Endothelial cell of umbilical vein (primary cell): ENCODE measurements at regions not wholly inside any gene's neighbourhood (a gene's known extent, or its start where the extent isn't known, plus 50 kb on each side); places are given as distances from the start of the nearest gene placed in this dataset.

Source experiments
- EZH2 ChIP-seq: IDR thresholded peaks from 2 replicates; pipeline ENCODE4 v1.6.1; 2012; ENCODE audit warnings: borderline replicate concordance, low read depth, mild to moderate bottlenecking, moderate library complexity, low read length, inconsistent platforms; ENCODE audit not compliant: severe bottlenecking
- MYC ChIP-seq: IDR thresholded peaks from one replicate; pipeline ENCODE4 v1.6.1; 2011; ENCODE audit warnings: mild to moderate bottlenecking, low read depth, low read length
- POLR2AphosphoS5 ChIP-seq: IDR thresholded peaks from 2 replicates; pipeline ENCODE4 v1.6.1; 2012; ENCODE audit warnings: low read depth, mild to moderate bottlenecking, control low read depth, low read length, moderate library complexity; ENCODE audit not compliant: insufficient read depth
- TF ChIP-seq, protein P1 (sequence below), 2 donors: IDR thresholded peaks; 1 replicate in 1 of 2; 2 replicates in 1 of 2; pipeline ENCODE4 v1.5.1; 2011; ENCODE audit warnings: low read length in 2 of 2, mild to moderate bottlenecking in 2 of 2, moderate library complexity in 2 of 2, control low read depth in 1 of 2, inconsistent platforms in 1 of 2, low read depth in 1 of 2; ENCODE audit not compliant: insufficient read depth in 1 of 2; ENCODE audit errors: extremely low read depth in 1 of 2

DNA sequence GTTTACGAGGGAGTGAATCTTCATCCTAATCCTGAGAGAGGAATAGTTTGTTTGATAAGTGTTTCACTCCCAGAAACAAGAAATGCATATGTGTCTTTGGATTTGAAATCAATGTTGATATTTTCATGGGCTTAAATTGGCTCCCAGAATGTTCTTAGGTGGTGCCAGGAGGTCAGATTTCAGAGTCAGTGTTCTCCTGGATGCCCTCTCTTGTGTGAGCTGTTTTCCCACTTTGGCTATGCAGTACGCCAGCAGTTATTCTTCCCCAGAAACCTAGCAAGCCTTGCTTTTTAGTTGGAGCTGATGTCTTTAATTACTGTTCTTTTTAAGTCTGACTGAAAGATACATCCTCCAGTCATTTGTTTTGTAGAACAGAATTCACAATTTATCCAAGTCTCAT is 291.4 kb downstream of the DNAJB9 start:
- TF ChIP-seq POLR2AphosphoS5 (no peak), EZH2 (no peak), MYC (no peak)
- TF ChIP-seq, protein P1, sequence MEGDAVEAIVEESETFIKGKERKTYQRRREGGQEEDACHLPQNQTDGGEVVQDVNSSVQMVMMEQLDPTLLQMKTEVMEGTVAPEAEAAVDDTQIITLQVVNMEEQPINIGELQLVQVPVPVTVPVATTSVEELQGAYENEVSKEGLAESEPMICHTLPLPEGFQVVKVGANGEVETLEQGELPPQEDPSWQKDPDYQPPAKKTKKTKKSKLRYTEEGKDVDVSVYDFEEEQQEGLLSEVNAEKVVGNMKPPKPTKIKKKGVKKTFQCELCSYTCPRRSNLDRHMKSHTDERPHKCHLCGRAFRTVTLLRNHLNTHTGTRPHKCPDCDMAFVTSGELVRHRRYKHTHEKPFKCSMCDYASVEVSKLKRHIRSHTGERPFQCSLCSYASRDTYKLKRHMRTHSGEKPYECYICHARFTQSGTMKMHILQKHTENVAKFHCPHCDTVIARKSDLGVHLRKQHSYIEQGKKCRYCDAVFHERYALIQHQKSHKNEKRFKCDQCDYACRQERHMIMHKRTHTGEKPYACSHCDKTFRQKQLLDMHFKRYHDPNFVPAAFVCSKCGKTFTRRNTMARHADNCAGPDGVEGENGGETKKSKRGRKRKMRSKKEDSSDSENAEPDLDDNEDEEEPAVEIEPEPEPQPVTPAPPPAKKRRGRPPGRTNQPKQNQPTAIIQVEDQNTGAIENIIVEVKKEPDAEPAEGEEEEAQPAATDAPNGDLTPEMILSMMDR (IDR thresholded peaks at IDR 0.05; ENCODE audit: extremely low read depth in 1 of 2, insufficient read depth in 1 of 2, low read depth in 1 of 2, low read length in 2 of 2) = no peak
